ENCODE measurements at regions not wholly inside any gene's neighbourhood (a gene's known extent, or its start where the extent isn't known, plus 50 kb on each side); places are given as distances from the start of the nearest gene placed in this dataset.

DNA sequence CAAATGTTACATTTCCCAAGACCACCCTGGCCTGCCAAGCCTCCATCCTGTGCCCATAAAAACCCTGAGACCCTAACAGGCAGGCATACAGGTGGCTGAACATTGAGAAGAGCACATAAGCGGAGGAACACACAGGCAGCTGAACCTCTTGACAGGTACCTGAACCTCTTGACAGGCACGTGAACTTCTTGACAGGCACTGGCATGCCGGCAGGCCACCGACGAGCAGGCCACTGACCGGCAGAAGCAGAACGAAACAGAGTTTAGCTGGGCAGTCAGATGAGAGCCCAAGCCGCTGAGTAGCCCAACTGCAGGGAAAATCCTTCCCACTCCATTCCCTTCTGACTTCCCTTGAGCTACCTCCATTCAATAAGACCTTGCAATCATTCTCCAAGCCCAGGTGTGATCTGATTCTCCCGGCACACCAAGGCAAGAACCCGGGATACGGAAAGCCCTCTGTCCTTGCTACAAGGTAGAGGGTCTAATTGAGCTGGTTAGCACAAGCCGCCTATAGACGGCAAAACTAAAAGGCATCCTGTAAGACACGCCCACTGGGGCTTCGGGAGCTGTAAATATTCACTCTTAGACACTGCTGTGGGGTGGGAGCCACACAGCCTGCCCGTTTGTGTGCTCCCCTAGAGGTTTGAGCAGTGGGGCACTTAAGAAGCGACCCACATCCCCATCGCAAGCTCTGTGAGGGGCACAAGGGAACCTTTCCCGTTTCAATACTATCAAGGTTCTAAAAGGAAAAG lies 2613.9 kb upstream of the PCDH20 start:
- no peak for DNase-seq

DNA sequence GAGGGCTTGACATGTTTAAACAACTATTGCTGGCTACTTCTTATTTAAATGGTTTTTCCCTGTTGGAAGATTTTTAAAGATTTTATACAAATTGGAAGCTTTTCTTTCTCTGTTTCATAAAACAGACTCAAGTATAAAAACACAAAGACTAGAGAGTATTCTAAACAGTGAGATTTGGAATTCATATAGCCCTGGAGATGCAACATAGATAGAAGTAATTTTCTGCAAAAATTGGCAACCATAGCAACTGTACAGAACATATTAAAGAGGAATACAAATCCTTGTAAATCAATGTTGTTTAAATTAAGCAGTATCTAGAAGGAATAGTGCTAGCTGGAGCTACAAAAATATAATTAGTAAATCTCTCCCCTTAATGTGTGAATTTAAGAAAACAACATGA lies 2612.9 kb upstream of the PCDH20 start:
- no peak for DNase-seq

DNA sequence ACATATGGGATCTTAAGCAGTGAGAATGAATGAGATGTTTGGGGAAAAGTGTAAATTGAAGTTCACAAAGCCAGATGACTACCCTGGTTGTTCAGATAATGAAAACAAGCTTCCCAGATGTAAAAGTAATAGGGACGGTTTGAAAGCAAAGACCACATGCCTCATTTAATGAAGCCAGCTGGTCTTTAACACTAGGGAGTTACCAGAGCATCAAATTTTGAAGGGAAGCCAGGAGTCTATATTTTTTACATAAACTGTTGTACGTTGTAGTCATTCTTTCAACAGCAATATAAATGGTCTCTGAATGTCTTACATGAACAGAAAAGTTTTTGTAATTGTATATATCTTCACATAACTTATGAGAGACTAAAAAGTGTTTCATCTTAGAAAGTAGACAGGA lies 2604.5 kb upstream of the PCDH20 start:
- DNase-seq: no peak

DNA sequence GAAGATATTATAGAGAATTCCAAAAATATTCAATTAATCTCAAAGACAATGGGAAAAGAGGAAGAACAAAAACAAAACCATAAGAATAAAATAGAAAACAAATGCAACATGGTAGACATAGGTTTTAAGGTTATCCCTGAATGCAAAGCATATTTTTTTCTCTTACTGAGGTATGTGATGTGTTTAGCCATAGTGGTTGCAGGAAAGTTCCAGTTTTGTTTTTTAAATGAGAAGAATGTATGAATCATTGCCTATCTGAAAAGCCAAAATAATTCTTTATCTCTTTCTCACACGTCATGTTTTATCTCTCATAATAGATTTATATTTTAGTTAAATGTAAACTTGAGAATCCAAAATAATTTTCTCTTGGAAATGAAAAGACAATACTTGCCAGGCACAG lies 2591.7 kb upstream of the PCDH20 start:
- DNase-seq: no peak

DNA sequence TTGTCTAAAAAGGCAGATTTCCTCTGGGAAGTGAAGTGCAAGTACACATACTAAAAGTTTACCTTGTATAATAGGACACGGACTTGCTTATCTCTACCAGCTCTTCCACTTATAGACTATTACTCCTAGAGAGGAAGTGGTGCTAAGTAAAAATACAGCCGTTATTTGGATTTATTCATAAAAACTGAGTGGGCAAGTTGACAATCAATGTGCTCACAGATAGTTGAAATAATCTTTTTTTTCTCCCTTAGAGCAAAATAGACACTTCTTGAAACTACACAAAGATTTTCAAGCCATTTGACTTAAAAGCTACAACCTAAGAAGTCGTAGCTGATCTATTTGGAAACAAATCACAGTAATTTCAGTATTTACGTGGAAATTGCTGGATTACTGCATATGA lies 2584.7 kb upstream of the PCDH20 start:
- DNase-seq: no peak

DNA sequence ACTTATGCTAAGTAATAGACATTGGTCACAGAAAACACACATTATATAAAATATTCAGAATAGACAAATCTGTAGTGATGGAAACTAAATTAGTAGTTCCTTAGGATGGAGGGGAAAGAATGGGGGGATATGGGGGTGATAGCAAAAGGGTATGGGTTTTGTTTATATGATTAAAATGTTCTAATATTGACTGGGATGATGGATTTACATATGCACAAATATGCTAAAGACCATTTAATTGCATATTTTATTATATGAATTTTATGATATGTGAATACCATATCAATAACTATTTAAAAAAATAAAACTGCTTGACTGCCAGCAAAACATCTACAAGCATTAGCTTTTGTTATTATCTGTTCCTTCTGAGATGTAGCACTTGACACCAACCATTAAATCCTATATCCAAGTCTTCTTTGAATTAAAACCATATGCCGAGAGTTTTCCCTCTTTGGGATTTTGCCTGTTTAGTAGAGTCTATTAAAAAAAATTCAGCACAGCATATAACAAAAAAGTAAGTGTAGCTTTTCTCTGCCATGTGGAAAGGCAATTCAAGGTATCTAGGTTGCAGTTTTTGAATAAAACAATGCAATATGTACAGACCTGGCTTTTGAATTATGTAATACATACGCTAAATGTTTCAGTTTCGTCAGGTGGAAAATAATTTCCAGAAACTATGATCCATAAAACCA lies 2584.1 kb upstream of the PCDH20 start:
- DNase-seq: no peak

DNA sequence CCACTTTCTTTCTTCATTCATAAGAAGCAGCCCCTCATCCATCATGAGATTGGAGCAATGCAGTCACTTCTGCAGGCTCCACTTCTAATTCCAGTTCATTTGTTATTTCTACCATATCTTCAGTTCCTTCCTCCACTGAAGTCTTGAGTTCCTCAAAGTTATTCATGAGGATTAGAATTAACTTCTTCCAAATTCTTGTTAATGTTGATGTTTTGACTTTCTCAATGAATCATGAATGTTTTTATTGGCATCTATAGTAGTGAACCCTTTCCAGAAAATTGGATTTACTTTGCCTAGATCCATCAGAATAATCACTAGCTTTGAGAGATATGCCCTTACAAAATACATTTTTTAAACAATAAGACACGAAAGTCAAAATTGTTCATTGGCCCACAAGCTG lies 2567.7 kb upstream of the PCDH20 start:
- no peak for DNase-seq

DNA sequence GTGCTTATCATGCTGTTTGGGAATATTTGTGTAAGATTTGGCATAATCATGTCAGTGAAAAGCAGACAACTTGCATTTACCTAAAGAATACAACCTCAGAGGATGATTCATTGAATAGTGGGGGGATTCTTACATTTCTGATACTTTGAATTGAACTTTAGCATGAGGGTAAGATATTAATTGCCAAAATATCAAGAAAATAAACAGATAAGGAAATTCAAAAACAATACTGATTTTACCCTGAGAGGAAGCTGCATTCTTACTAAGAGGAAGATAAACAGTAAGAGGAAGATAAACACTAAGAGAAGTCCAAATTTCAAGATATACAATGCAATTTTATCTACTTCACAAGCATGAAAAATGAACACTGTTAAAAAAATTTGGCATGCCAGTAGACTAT lies 2564.3 kb upstream of the PCDH20 start:
- DNase-seq: no peak

DNA sequence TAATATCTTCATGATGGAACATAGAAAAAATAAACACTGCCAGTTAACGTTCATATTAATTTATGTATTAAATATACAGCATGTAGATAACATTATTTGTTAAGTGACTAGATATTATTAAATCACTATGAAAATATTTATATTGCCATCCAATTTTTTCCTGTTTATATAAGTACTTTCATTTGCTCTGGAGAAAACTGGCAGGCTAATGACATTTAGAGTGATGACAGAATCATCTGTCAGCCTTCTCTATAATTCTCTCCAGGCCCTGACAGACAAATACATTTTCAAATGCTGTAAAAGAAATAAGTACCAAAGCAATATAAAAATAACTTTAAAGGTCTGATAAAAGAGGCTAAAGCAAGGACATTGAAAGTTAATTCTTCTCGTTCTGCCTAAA lies 2556.7 kb upstream of the PCDH20 start:
- no peak for DNase-seq

DNA sequence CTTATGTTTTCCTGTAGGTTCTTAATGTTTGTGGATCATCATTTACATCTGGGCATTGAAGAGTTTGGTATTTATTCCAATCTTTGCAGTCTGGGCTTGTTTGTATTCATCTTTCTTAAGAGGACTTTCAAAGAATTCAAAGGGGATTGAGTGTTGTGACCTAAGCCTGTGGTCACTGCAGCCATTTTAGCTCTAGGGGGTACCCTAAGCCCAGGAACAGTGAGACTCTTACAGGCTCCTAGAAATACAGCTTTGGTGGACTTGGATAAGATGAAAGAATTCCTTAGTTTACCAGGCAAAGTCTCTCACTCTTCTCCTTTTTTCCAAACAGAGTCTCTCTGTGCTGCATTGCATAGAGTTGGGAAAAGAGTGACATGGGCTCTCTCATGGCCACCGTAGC lies 2539.0 kb upstream of the PCDH20 start:
- no peak for DNase-seq

DNA sequence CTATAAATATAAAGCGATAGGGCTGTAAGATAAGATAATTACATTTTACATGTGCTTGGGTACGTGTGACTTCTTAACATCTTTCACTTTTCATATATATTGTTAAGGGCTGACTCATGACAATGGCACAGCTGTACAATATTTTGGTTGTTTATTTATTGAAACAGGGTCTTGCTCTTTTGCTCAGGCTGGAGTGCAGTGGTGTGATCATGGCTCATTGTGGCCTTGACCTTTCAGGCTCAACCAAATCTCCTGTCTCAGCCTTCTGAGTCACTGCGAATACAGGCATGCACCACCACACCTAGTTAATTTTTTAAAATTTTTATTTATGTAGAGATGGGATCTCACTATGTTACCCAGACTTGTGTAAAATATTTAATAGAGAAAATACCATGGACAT lies 2532.4 kb upstream of the PCDH20 start:
- no peak for DNase-seq

DNA sequence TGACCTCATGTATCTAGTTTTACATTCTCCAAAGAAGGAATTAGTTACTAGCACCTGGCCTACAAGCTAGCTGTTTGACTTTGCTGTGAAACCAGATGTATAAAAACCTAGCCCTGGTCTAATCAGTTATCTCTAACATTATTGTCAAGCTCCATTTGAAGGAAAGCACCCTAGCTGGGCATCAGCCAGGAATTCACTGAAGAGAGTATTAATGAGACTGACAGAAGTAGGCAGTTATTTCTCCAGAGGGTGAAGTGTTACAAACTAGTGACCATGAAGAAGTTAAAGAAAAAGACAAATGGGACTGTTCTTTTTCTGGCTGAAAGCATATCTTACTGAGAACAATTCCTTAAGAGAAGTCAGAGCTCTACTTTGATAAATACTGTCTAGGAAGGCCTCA lies 2529.3 kb upstream of the PCDH20 start:
- no peak for DNase-seq

DNA sequence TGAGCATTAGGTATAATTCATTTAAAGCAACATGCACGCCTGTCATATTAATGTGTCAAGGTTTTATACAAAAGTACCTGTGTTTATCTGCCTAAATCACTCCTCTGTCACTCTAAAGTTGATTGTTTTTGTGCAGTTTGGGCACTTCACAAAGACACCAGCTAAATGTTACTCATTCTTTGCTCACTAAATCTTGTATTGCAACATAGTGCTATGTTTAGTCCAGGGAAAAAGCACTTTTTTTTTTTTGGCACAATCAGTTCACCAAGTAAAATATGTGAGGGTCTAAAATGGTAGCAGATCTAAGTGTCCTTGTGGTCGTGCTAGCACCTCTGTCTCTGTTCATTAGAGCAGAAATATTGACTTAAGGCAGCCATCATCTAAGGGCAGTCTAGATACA lies 2526.7 kb upstream of the PCDH20 start:
- DNase-seq: no peak

DNA sequence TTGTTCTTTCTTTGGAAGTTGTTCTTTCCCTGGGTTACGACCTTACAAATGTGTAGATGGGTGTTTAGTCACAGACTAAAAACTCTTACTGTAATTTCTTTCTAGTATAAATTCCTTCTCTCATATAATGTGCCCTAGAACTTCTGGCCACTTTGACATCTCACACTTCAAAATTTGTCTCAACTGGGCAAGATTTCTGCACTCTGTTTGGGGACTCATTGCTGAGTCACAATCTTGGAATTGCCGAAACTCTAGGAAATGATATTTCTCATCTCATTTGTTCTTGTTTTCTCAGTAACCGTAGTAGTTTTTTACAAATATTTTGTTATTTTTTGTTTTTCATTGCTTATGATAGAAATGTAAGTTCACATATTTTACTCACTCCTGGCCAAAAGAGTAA lies 2523.2 kb upstream of the PCDH20 start:
- DNase-seq: no peak

DNA sequence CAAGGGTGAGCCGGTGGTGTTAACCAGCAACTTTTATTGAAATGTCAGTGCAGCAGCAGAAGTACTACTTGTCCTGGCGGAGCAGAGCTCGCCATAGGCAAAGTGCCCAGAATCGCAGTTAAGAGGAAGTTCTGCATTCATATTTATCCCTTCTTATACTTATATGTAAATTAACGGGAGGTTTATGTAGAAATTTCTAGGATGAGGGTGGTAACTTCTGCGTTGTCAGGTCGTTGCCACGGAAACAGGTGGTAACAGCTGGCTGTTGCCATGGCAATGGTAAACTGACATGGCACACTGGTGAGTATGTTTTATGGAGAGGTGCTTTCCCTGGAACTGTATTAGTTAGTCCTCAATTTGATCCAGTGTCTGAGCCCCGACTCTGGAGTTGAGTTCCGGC lies 2494.9 kb upstream of the PCDH20 start:
- DNase-seq: no peak

DNA sequence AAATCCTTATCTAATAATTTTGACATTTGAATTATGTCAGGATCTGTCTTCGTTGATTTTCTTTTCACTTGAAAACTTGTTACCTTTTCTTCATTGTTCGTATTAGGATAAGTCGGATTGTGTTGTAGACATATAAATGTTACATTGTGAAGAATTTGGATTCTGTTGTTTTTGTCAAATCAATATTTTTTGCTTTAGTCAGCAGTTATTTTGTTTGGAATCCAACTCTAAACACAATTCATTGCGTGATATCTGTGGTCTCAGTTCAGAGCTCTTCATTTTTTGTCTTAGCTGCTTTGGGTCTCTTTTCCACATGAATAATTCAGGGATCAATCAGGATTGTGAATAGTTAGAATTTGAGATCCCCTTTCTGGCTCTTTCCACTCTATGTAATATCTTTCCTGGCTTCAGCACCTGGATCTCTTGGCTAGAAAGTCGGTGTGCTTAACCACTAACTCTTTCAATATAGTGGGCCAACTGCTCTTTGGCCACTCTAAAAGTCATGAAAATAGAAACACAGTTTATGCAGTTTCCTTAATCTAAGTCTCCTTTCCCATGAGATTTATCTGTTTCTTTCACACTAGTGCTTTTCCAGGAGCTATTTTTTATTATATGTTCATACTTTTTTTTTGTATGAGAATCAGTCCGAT lies 2494.2 kb upstream of the PCDH20 start:
- DNase-seq: no peak

DNA sequence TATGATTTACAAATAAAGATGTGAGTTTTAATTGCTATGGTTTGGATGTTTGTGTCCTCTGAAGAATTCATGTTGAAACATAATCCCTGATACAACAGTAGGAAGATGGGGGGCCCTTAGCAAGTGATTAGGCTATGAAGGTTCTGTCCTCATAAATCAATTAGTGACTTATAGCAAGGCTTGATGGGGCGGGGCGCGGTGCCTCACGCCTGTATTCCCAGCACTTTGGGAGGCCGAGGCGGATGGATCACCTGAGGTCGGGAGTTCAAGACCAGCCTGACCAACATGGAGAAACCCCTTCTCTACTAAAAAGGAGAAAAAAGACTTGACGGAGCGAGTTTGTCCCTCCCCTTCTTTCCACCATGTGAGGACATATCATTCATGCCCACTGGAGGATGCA lies 2486.5 kb upstream of the PCDH20 start:
- DNase-seq: no peak

DNA sequence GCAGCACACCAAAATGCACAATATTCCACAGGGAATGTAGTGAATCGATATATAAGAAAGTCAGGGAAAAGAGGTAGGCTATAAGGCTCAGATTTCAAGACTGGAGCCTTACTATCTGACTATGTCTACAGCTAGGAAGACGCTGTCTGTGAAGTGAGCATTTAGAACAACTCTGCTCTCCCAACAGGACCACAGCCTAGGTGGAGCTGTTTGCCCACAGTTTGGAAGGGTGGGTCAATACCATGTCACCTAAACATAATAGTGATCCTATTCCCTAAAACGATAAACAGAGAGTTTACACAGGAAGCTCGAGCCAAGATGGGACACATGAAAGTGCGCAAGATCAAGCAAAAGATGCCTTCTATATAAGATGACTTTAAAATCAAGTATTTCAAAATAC lies 2486.0 kb upstream of the PCDH20 start:
- no peak for DNase-seq

DNA sequence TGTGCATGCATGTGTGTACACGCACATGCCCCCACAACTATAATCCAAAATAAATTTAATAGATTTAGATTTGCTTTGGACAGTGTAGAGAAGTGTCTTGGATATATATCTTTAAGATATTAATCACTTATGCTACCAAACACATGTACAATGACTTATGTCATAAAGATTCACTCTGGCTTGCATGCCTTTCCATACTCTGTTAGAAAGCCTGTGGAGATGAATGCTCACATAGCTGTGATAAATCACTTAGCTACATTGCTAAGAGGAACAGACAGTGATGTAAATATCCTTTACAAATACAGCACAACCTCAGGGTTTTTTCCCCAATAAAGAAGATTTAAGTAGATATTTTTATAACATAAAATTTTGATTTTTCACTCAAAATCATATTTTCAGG lies 2484.8 kb upstream of the PCDH20 start:
- DNase-seq: no peak

DNA sequence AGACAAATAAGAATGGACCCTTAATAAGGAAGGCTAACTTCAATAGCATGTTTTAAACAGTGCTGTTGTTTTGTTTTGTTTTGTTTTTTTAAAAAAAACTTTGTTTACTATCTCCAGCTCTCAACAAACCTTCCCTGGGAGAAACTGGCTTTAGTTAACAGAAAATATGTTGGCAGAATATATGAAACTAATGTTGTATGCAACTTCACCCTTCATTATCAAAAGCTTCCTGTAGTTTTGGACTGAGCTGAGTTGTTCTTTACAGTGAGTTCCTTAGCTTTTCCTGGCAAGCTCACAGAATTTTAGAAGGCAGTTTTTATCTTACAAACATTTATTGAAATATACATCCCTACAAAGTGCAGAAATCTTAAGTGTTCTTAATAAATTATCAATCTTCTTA lies 2480.7 kb upstream of the PCDH20 start:
- no peak for DNase-seq

DNA sequence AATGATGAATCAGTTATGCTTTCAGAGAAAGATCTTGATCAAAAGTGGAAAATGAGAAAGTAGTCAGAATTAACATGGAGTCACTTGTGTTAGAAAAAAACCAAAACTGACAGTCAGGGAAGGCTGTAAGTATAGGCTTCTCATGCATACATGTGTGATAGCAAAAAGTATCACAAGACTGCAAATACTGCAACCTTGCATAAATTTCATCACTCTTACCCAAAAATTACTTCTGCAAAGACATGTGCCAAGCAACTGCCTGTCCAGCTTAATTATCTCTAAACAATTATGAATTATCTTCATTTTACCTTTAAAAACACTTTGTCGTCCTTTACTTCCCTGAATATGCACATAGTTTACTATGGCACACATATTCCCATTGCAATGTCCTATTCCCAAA lies 2466.4 kb upstream of the PCDH20 start:
- DNase-seq: no peak

DNA sequence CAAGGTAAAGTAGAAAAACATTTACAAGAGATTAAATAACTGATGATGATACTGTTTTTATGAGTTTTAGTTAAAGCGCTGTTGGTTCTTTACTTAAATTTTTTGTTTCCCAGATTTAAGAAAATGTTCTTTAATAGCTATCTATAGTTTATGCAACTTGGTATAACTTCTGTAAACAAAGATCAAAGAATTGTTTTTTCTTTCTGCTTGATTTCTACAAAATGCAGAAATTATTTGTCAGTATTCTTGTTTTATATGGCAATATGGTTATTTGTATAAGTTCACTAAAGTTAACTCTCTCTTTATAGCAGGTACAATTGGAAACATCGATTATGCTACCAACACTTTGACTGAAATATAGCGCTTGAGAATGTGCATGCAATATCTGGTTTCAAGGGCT lies 2465.1 kb upstream of the PCDH20 start:
- DNase-seq: no peak

DNA sequence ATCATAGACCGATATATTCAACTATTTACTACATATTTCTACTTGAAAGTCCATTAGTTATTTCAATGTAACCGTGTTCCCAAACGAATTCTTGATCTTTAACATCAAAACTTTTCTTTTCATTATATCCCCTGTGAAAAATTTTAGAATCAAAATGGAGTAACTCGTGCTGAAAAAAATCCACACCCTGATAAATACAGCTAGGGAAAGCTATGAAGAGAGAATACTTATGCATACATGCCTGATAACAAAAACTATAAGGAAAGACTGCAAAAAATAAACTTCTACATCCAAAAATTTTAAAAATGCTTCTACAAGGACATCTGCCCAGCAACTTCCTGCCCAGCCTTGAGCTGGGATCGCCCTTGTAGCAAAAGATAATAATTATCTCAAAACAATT lies 2458.3 kb upstream of the PCDH20 start:
- no peak for DNase-seq

DNA sequence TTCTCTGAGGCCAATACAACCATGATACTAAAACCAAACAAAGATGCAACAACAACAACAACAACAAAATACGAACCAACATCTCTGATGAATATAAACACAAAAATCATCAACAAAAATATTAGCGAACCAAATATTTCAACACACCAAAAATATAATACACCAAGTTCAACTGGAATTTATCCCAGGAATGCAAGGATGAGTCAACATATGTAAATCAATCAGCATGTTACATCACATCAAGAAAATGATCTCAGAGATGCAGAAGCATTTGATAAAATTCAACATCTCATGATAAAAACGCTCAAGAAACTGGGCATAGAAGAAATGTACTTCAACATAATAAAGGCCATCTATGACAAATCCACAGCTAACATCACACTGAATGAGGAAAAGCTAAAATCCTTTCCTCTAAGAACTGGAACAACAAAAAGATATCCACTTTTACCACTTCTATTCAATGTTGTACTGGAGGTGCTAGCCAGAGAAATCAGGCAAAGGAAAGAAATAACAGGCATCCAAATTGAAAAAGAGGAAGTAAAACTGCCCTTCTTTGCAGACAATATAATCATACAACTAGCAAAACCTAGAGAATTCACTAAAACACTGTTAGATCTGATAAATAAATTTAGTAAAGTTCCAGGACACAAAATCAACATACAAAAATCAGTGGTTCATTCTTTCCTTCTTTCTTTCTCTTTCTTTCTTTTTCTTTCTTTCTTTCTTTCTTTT lies 2448.7 kb upstream of the PCDH20 start:
- DNase-seq: no peak
